C1 segment of cervical spinal cord (tissue), 14 donors: ENCODE measurements at regions not wholly inside any gene's neighbourhood (a gene's known extent, or its start where the extent isn't known, plus 50 kb on each side); places are given as distances from the start of the nearest gene placed in this dataset.

Experiments used
- DNase-seq, 14 donors: peaks; one replicate each; lab custom pipeline; 2025; lab: John Stamatoyannopoulos, UW

GRCh38 chr3:31140470-31140869 is 246.0 kb upstream of the GADL1 start:
- no peak for DNase-seq

GRCh38 chr3:31142139-31142538 is 247.7 kb upstream of the GADL1 start:
- DNase-seq, result no peak

GRCh38 chr3:31142543-31142942 is 248.1 kb upstream of the GADL1 start:
- no peak for DNase-seq

GRCh38 chr3:31145062-31145461 is 250.6 kb upstream of the GADL1 start:
- no peak for DNase-seq

- no peak for DNase-seq
Observed at GRCh38 chr3:31147550-31147949, 253.1 kb upstream of the GADL1 start.

- no peak for DNase-seq
Observed at GRCh38 chr3:31157047-31157694, 262.7 kb upstream of the GADL1 start.

- no peak for DNase-seq
Observed at GRCh38 chr3:31157893-31158620, 263.6 kb upstream of the GADL1 start.

- no peak for DNase-seq
Observed at GRCh38 chr3:31159331-31160039, 265.0 kb upstream of the GADL1 start.

- no peak for DNase-seq
Observed at GRCh38 chr3:31161889-31162288, 267.4 kb upstream of the GADL1 start.

- no peak for DNase-seq
Observed at GRCh38 chr3:31164381-31164780, 269.9 kb upstream of the GADL1 start.

- DNase-seq, result no peak
Observed at GRCh38 chr3:31165399-31165860, 271.0 kb upstream of the GADL1 start.

- no peak for DNase-seq
Observed at GRCh38 chr3:31166249-31166885, 271.9 kb upstream of the GADL1 start.

GRCh38 chr3:31167666-31168065 is 273.2 kb upstream of the GADL1 start:
- DNase-seq, result no peak

GRCh38 chr3:31170932-31171670 is 276.6 kb upstream of the GADL1 start:
- DNase-seq, result no peak

- DNase-seq, result no peak
Observed at GRCh38 chr3:31172336-31172735, 277.9 kb upstream of the GADL1 start.

GRCh38 chr3:31173118-31173718 is 278.8 kb upstream of the GADL1 start:
- DNase-seq, result no peak

GRCh38 chr3:31174079-31174478 is 279.6 kb upstream of the GADL1 start:
- DNase-seq, result no peak

GRCh38 chr3:31176045-31176444 is 281.6 kb upstream of the GADL1 start:
- no peak for DNase-seq

GRCh38 chr3:31178467-31178866 is 284.0 kb upstream of the GADL1 start:
- no peak for DNase-seq

GRCh38 chr3:31179768-31180167 is 285.3 kb upstream of the GADL1 start:
- no peak for DNase-seq

GRCh38 chr3:31180274-31180673 is 285.8 kb upstream of the GADL1 start:
- DNase-seq, result no peak
